Hindlimb muscle (tissue), 1 donor: ENCODE measurements at regions not wholly inside any gene's neighbourhood (a gene's known extent, or its start where the extent isn't known, plus 50 kb on each side); places are given as distances from the start of the nearest gene placed in this dataset.
"Not testable (repeated sequence)": the region's sequence is repeated elsewhere in the genome, so short reads cannot be mapped to it uniquely, and the experiment has no call there.

ENCODE experiments used
- DNase-seq: peaks from one replicate; pipeline ENCODE4 v3.0.0-alpha.2; 2013

GRCh38 chr6:157727629-157728182 lies 95.3 kb upstream of the SNX9 start:
- no peak for DNase-seq

GRCh38 chr6:157728183-157728881 lies 94.7 kb upstream of the SNX9 start:
- DNase-seq: no peak

GRCh38 chr6:157731221-157731620 lies 91.8 kb upstream of the SNX9 start:
- DNase-seq: no peak

GRCh38 chr6:157732007-157732406 lies 91.0 kb upstream of the SNX9 start:
- DNase-seq: no peak

- no peak for DNase-seq
Measured at GRCh38 chr6:157732416-157733161, 90.5 kb upstream of the SNX9 start.

GRCh38 chr6:157736555-157736954 lies 86.5 kb upstream of the SNX9 start:
- DNase-seq: not testable (repeated sequence)

- DNase-seq: no peak
Measured at GRCh38 chr6:157741321-157741947, 81.6 kb upstream of the SNX9 start.

GRCh38 chr6:157741948-157742556 lies 81.0 kb upstream of the SNX9 start:
- peak; percentile 77 for DNase-seq

- DNase-seq: no peak
Measured at GRCh38 chr6:157744102-157744601, 78.9 kb upstream of the SNX9 start.

- DNase-seq: no peak
Measured at GRCh38 chr6:157746897-157747296, 76.1 kb upstream of the SNX9 start.

GRCh38 chr6:157747370-157747769 lies 75.7 kb upstream of the SNX9 start:
- no peak for DNase-seq

- DNase-seq: no peak
Measured at GRCh38 chr6:157748839-157749571, 74.0 kb upstream of the SNX9 start.

- not testable (repeated sequence) for DNase-seq
Measured at GRCh38 chr6:157750973-157751372, 72.1 kb upstream of the SNX9 start.

- DNase-seq: no peak
Measured at GRCh38 chr6:157751547-157752200, 71.4 kb upstream of the SNX9 start.

GRCh38 chr6:157752879-157753278 lies 70.2 kb upstream of the SNX9 start:
- DNase-seq: not testable (repeated sequence)

- no peak for DNase-seq
Measured at GRCh38 chr6:157753291-157753690, 69.8 kb upstream of the SNX9 start.

- not testable (repeated sequence) for DNase-seq
Measured at GRCh38 chr6:157753801-157754200, 69.2 kb upstream of the SNX9 start.

- no peak for DNase-seq
Measured at GRCh38 chr6:157754351-157754750, 68.7 kb upstream of the SNX9 start.

GRCh38 chr6:157755032-157755745 lies 67.9 kb upstream of the SNX9 start:
- no peak for DNase-seq

GRCh38 chr6:157755746-157756411 lies 67.2 kb upstream of the SNX9 start:
- no peak for DNase-seq
